Suppressor macrophage (primary cell): ENCODE measurements at regions not wholly inside any gene's neighbourhood (a gene's known extent, or its start where the extent isn't known, plus 50 kb on each side); places are given as distances from the start of the nearest gene placed in this dataset.

ENCODE experiments used
- DNase-seq, 4 experiments: peaks; one replicate each; pipeline ENCODE4 v3.0.0-alpha.2; 2020 to 2022

DNA sequence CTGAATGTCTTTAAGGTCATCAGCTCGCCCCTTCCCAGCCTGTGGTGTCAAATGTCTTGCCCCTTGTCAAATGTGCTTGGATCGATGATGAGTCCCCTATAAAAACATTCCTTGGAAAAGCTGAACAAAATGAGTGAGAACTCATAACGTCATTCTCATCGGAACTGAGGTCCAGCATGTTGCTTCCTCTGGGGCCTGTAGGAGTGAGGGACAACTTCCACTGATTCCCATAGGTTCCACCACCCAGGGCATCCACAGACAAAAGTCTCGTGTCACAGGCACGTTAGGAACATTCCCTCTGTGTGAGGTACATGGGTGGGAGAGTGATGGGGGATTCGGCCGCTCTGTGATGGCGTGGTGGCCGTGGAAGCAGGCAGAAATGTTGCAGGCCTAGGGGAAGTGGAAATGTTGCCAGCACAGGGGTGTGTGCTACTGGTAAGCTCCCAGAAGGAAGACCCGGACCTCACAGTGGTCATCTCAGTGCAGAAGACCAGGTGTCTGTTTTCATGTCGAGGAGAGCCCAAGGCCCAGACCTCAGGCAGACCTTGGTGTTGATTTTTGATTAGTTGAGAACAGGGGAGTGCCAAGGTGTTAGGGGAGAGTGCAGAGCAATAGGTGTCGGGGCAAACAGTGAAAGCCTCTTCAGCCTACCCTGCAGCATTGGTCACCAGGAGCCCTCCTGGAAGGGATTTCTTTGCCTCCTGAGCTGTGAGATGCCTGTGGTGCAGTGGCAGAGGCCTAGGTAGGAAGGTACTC lies 96.8 kb downstream of the SNRPN start:
- DNase-seq = no peak

DNA sequence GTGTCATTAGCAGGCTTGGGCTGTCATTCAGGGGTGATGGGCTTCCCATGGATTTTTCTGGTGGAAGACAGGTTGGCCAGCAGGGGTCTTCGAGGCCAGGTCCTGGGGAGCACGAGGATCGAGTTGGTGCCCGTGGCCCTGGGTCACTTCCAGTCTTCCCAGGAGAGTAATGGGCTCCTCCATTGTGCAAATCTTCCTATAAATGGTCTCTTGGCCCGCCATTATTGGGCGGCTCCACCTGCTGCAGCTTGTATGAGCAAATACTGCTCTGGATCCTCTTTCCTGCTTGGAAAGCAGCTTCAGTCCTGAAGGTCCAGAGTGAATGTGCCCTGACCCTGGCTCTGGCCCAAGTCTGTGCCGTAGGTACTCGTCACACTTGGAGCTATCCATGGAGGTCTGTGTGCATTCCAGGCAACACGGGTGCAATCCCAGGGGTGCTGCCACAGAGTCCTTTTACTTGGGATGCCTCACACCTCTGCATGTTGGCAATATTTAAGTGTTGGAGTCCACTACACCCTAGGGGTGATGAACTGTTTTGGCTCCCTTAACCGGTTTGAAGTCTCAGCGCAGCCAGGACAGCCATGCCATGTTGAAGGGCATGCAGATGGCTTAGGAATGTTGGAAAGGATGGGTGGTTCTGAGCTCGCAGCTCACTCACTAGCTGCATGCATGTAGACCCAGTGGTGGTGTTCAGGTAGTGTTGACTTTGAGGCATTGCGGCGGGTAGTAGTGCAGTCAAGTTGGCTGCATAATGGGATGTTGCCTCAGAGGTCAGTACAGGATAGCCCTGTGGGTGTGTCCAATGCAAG lies 97.6 kb downstream of the SNRPN start:
- no peak for DNase-seq

DNA sequence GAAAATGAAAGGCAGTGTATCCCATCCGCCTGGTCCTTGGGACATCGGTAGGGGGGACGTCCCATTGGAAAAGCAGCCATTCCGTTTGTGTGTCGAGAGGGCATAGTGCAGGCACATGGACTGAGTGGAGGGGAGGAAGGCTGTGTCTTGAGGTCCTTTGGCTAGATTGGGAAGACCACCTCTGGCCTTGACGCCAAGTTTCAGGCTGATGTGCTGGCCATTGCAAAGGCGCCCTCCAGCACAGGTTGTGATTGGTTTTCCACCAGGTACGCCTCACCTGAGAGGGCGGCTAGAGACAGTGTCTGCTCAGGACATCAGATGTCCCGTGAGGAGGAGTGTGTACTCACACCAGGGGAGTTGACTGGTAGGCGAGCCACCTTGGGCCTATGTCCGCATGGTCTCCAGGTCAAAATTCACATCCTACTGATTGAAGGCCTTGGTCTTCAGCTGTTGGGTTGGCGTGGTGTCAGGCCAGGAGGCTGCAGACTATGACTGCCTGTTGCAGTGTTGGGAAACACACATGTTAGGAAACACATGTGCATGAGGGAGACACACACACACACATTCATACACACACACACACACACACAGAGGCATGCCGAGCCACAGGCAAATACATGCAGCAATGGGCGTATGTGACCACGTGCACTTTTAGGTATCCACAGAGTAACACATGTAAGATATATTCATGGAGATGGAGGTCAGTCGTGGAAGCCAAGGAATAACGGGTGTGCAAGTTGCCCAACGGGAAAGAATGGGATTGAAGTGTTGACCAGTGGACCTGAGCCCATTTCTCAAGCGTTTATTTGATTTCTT lies 98.4 kb downstream of the SNRPN start:
- no peak for DNase-seq

DNA sequence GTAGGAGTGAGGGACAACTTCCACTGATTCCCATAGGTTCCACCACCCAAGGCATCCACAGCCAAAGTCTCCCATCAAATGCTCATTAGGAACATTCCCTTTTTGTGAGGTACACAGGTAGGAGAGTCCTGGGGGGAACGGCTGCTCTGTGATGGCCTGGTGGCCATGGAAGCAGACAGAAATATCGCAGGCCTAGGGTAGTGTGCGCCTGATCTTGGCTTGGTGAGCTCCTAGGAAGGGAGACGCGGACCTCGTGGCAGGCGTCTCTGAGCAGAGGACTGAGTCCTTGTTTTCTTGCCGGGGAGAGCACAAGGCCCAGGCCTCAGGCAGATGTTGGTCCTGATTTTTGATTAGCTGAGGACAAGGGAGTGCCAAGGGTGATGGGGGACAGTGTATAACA lies 99.5 kb downstream of the SNRPN start:
- no peak for DNase-seq

DNA sequence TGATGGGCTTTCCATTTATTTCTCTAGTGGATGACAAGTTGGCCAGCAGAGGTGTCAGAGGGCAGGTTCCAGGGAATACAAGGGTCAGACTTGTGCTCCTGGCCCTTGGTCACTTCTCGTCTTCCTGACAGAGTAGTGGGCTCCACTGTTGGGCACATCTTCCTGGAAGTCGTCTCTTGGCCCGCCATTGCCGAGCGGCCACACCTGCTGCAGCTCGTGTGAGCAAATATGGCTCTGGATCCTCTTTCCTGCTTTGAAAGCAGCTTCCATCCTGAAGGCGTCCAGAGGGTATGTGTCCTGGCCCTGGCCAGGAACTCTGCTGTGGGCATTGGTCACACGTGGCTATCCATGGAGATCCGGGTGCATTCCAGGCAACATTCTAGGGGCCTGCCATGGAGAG lies 100.2 kb downstream of the SNRPN start:
- DNase-seq = no peak

DNA sequence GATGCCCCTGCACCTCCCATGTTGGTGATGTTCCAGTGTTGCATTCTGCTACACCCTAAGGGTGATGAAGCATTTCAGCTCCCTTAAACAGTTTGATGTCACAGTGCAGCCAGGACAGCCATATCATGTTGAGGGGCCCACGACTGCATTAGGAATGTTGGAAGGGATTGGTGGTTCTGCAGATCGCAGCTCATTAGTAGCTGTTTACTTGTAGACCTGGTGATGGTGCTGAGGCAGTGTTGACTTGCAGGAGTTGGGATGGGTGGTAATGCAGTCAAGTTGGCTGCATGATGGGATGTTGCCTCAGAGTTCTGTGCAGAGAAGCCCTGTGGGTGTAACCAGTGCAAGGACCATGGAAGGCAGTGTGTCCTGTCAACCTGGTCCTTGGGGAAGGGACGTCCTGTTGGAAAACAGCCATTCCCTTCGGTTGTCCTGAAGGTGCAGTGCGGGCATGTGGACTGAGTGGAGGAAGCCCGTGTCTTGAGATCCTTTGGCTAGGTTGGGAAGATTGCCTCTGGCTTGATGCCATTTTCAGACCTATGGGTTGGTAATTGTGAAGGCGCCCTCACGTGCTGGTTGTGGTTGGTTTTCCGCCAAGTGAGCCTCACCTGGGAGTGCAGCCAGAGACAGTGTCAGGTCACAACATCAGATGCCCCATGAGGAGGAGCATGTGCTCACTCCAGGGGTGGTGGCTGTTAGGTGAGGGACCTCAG lies 100.7 kb downstream of the SNRPN start:
- no peak for DNase-seq

DNA sequence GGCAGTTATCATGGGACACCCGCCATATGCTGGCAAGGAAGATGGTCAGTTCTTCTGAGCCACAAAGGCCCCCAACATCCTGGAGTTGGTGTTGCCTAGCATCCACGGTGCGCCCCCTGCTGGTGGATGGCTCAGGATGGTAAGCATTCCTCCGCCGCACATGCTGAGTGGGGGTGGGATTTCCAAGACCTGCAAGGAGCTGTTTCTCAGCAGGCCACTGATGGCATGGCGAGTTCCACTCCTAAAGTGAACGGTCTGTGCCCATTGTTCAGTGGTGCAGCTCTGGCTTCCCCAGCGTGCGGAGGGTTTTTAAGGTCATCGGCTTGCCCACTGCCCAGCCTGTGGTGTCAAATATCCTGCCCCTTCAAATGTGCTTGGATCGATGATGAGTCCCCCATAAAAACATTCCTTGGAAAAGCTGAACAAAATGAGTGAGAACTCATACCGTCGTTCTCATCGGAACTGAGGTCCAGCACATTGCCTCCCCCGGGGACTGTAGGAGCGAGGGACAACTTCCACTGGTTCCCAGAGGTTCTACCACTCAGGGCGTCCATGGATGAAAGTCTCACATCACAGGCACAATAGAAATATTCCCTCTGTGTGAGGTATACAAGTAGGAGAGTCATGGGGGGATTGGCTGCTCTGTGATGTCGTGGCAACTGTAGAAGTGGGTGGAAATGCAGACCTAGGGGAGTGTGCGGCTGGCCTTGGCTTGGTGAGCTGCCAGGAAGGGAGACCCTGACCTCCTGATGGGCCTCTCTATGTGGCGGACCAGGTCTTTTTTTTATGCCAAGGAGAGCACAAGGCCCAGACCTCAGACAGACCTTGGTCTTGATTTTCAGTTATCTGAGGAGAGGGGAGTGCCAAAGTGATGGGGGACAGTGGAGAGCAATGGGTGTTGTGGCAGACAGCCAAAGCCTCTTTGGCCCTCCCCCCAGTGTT lies 102.0 kb downstream of the SNRPN start:
- DNase-seq = no peak

DNA sequence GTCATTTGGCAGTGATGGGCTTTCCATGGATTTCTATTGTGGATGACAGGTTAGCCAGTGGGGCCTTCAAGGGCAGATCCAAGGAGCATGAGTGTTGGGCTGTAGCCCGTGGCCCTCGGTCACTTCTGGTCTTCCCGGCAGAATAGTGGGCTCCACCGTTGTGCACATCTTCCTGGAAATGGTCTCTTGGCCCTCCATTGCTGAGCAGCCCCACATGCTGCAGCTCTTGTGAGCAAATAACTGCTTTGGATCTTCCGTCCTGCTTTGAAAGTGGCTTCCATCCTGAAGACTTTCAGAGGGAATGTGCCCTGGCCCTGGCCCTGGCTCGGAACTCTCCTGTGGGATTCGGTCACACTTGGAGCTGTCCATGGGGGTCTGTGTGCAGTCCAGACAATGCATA lies 102.8 kb downstream of the SNRPN start:
- no peak for DNase-seq

DNA sequence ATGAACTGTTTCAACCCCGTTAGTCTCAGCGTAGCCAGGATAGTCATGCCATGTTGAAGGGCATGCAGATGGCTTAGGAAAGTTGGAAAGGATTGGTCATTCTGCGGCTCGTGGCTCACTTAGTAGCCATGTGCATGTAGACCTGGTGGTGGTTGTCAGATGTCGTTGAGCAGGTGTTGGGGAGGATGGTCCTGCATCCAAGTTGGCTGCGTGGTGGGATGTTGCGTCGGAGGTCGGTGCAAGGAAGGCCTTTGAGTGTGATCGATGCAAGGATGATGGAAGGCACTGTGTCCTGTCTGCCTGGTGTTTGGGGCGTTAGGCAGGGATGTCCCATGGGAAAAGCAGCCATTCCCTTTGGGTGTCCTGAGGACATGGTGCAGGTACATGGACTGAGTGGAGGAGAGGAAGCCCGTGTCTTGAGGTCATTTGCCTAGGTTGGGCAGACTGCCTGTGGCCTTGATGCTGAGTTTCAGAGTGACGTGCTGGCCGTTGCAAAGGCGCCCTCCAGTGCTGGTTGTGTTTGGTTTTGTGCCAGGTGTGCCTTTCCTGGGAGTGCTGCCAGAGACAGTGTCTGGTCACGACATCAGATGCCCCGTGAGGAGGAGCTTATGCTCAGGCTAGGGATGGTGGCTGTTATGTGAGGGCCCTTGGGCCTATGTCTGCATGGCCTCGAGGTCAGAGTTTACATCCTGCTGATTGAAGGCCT lies 103.4 kb downstream of the SNRPN start:
- no peak for DNase-seq

DNA sequence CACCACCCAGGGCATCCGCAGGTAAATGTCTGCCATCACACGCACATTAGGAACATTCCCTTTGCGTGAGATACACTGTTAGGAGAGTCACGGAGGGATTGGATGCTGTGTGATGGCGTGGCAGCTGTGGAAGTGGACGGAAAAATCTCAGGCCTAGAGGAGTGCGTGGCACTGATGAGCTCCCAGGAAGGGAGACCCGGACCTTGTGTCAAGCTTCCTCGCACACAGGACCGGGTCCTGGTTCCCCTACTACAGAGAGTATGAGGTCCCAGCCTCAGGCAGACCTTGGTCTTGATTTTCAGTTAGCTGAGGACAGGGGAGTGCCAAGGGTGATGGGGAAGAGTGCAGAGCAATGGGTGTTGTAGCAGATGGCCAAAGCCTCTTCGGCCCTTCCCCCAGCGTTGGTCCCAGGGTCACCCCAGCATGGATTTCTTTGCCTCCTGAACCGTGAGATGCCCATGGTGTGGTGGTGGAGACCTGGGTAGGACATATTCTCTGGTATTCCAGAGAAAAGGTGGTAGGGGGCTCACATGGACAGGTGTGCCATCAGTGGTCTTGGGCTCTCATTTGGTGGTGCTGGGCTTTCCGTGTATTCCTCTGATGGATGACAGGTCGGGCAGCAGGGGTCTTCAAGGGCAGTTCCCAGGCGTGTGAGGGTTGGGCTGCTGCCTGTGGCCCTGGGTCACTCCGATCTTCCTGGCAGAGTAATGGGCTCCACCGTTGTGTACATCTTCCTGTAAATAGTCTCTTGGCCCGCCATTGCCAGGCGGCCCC lies 105.1 kb downstream of the SNRPN start:
- no peak for DNase-seq

DNA sequence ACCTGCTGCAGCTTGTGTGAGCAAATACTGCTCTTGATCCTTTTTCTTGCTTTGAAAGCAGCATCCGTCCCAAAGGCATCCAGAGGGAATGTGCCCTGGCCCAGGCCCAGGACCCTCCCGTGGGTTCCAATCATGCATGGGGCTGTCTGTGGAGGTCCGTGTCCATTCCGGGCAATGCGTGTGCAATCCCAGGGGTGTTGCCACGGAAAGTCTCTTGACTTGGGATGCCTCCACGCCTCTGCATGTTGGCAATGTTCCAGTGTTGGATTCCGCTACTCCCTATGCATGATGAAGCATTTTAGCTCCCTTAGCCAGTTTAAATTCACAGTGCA lies 105.7 kb downstream of the SNRPN start:
- DNase-seq = no peak

DNA sequence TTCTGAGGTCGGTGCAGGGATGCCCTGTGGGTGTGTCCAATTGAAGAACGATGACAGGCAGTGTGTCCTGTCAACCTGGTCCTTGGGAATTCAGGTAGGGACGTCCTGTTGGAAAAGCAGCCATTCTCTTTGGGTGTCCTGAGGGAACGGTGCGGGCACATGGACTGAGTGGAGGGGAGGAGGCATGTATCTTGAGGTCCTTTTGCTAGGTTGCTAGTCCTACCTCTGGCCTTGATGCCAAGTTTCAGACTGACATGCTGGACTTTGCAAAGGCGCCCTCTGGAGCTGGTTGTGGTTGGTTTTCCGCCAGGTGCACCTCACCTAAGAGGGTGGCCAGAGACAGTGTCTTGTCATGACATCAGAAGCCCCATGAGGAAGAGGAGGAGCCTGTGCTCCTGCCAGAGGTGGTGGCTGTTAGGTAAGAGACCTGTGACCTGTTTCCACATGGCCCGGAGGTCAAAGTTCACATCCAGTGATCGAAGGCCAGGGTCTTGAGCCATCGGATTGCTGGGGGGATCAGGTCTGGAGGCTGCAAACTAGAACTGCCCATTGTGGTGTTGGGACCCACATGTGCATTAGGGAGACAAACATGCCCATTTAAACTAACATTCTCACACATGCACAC lies 106.3 kb downstream of the SNRPN start:
- no peak for DNase-seq

DNA sequence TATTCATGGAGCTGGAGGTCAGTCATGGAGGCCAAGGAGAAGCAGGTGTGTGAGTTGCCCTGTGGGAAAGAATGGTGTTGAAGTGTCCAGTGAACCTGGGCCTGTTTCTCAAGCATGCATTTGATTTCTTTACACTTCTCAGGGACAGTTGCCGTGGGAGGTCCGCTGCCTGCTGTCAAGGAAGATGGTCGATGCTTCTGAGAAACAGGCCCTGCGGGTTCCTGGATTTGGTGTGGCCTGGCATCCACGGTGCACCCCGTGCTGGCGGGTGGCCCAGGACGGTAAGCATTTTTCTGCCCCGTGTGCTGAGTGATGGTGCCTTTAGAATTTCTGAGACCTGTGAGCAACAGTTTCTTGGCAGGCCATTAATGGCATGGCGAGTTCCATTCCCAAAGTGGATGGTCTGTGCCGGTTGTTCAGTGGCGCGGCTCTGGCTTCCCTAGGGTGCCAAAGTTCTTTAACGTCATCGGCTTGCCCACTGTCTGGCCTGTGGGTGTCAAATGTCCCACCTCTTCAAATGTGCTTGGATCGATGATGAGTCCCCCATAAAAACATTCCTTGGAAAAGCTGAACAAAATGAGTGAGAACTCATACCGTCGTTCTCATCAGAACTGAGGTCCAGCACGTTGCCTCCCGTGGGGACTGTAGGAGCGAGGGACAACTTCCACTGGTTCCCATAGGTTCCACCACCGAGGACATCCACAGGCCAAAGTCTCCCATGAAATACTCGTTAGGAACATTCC lies 107.2 kb downstream of the SNRPN start:
- no peak for DNase-seq

DNA sequence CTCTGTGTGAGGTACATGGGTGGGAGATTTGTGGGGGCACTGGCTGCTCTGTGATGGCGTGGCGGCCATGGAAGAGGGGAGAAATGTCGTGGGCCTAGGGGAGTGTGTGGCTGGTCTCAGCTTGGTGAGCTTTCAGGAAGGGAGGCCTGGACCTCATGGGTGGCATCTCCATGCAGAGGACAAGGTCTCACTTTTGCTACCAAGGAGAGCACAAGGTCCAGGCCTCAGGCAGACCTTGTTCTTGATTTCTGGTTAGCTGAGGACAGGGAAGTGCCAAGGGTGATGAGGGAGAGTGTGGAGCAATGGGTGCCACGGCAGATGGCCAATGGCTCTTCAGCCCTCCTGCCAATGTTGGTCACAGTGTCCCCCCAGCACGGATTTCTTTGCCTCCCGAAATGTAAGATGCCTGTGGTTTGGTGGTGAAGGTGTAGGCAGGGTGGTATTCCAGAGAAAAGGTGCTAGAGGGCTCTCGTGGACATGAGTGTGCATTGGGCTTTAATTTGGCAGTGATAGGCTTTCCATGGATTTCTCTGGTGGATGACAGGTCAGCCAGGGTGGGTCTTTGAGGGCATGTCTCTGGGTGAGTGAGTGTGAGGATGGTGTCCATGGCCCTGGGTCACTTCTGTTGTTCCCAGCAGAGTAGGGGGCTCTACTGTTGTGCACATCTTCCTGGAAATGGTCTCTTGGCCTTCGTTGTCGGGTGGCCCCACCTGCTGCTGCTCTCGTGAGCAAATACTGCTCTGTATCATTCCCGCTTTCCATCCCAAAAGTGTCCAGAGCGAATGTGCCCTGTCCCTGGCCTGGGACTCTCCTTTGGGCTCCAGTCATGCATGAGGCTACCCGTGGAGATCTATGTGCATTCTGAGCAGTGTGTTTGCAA lies 108.0 kb downstream of the SNRPN start:
- no peak for DNase-seq

DNA sequence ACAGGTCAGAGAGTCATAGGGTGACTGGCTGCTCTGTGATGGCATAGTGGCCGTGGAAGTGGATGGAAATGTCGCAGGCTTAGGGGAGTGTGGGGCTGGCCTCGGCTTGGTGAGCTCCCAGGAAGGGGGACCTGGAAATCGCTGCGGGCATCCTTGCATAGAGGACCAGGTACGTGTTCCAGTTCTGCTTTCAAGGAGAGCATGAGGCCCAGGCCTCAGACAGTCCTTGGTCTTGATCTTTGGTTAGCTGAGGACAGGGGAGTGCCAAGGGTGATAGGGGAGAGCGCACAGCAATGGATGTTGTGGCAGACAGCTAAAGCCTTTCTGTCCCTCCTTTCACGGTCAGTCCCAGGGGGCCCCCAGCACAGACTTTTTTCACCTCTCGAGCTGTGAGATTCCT lies 110.5 kb downstream of the SNRPN start:
- no peak for DNase-seq

DNA sequence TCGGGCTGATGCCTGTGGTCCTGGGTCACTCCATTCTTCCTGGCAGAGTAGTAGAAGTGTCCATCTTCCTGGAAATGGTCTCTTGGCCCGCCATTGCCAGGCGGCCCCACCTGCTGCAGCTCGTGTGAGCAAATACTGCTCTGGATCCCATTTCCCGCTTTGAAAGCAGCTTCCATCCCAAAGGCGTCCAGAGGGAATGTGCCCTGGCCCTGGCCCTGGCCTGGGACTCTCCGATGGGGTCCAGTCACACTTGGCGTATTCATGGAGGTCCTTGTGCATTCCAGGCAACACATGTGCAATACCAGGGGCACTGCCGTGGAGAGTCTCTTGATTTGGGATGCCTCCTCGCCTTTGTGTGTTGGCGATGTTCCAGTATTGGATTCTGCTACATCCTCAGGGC lies 111.1 kb downstream of the SNRPN start:
- no peak for DNase-seq

DNA sequence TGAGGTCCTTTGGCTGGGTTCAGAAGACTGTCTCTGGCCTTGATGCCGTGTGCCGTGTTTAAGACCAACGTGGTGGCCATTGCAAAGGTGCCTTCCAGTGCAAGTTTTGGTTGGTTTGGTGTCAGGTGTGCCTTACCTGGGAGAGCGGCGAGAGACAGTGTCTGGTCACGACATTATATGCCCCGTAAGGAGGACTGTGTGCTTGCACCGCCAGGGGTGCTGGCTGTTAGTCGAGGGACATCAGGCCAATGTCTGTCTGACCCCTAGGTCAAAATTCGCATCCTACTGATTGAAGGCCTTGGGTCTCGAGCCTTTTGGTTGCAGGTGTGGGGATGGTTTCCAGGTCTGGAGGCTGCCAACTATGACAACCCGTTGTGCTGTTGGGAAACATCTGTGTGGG lies 111.9 kb downstream of the SNRPN start:
- DNase-seq = no peak

DNA sequence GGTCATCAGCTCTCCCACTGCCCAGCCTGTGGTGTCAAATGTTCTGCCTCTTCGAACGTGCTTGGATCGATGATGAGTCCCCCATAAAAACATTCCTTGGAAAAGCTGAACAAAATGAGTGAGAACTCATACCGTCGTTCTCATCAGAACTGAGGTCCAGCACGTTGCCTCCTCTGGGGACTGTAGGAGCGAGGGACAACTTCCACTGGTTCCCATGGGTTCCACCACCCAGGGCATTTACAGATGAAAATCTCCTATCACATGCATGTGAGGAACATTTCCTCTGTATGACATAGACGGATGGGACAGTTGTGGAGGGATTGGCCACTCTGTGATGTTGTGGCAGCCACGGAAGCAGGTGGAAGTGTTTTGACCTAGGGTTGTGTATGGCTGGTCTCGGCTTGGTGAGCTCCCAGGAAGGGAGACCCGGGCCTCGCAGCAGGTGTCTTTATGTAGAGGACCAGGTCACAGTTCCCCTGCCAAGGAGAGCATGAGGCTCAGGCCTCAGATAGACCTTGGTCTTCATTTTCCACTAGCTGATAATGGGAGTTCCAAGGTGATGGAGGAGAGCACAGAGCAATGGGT lies 113.0 kb downstream of the SNRPN start:
- DNase-seq = no peak
